ENCODE measurements at regions not wholly inside any gene's neighbourhood (a gene's known extent, or its start where the extent isn't known, plus 50 kb on each side); places are given as distances from the start of the nearest gene placed in this dataset.

GRCh38 chr6:1495344-1495743 lies 106.0 kb downstream of the FOXF2 start:
- TF ChIP-seq EZH2 (IDR thresholded peaks at IDR 0.05; ENCODE audit: borderline replicate concordance, insufficient read depth, low read depth, low read length, poor library complexity, severe bottlenecking), result no peak
- TF ChIP-seq, protein P1, sequence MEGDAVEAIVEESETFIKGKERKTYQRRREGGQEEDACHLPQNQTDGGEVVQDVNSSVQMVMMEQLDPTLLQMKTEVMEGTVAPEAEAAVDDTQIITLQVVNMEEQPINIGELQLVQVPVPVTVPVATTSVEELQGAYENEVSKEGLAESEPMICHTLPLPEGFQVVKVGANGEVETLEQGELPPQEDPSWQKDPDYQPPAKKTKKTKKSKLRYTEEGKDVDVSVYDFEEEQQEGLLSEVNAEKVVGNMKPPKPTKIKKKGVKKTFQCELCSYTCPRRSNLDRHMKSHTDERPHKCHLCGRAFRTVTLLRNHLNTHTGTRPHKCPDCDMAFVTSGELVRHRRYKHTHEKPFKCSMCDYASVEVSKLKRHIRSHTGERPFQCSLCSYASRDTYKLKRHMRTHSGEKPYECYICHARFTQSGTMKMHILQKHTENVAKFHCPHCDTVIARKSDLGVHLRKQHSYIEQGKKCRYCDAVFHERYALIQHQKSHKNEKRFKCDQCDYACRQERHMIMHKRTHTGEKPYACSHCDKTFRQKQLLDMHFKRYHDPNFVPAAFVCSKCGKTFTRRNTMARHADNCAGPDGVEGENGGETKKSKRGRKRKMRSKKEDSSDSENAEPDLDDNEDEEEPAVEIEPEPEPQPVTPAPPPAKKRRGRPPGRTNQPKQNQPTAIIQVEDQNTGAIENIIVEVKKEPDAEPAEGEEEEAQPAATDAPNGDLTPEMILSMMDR (IDR thresholded peaks at IDR 0.05), result no peak
